H1 (cell line): ENCODE measurements at regions not wholly inside any gene's neighbourhood (a gene's known extent, or its start where the extent isn't known, plus 50 kb on each side); places are given as distances from the start of the nearest gene placed in this dataset.

ENCODE experiments used
- CBX5 ChIP-seq: fragments of 300-800, 300-1000 bp; sonication (generic); IDR thresholded peaks from 2 replicates; pipeline ENCODE4 v1.7.1; 2016; ENCODE audit warnings: antibody characterized with exemption, low read length, low read depth
- GABPA ChIP-seq: IDR thresholded peaks from 2 replicates; pipeline ENCODE4 v1.6.1; 2011; ENCODE audit warnings: mild to moderate bottlenecking, low read length, moderate library complexity, borderline replicate concordance; ENCODE audit not compliant: insufficient read depth
- NRF1 ChIP-seq: IDR thresholded peaks from 2 replicates; pipeline ENCODE4 v1.6.1; 2011; ENCODE audit warnings: mild to moderate bottlenecking, low read depth, low read length, improper control_type of control experiment
- SUZ12 ChIP-seq: fragments of 200-600 bp; sonication (generic); IDR thresholded peaks from 2 replicates; pipeline ENCODE4 v1.6.1; 2012; ENCODE audit warnings: mild to moderate bottlenecking, inconsistent platforms, low read length, moderate library complexity, mixed read lengths
- TF ChIP-seq, protein P1 (sequence below): IDR thresholded peaks from 2 replicates; pipeline ENCODE4 v1.6.1; 2011; ENCODE audit warnings: low read length, improper control_type of control experiment
- TF ChIP-seq, protein P2 (sequence below): fragments of 300-600 bp; sonication (generic); IDR thresholded peaks from 2 replicates; pipeline ENCODE4 v1.7.1; 2012; ENCODE audit warnings: low read length, moderate library complexity, mild to moderate bottlenecking, inconsistent platforms; ENCODE audit not compliant: insufficient replicate concordance

DNA sequence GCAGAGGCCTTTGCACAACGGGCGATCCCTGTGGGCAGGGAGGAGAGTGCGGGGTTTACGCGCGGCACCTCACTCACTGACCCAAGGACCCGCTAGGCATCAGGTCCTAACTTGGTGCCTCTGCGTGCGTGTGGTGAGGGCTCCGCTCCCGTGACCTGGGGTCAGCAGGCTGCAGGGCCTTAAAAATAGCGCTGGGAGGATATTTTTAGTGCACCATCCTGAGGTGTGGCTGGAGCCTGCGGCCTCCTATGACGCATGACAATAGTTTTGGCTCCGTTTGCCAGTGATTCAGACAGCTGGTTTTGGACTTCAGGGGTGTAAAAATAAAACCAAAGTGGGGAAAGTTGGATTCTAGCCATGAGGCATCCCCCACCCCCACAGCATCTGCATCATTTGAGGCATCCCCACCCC, 139.0 kb downstream of the FAM43A start (continued):
- TF ChIP-seq, protein P1, sequence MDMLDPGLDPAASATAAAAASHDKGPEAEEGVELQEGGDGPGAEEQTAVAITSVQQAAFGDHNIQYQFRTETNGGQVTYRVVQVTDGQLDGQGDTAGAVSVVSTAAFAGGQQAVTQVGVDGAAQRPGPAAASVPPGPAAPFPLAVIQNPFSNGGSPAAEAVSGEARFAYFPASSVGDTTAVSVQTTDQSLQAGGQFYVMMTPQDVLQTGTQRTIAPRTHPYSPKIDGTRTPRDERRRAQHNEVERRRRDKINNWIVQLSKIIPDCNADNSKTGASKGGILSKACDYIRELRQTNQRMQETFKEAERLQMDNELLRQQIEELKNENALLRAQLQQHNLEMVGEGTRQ: no peak
- TF ChIP-seq SUZ12 (no peak), GABPA (no peak), NRF1 (no peak), CBX5 (no peak)
- TF ChIP-seq, protein P2, sequence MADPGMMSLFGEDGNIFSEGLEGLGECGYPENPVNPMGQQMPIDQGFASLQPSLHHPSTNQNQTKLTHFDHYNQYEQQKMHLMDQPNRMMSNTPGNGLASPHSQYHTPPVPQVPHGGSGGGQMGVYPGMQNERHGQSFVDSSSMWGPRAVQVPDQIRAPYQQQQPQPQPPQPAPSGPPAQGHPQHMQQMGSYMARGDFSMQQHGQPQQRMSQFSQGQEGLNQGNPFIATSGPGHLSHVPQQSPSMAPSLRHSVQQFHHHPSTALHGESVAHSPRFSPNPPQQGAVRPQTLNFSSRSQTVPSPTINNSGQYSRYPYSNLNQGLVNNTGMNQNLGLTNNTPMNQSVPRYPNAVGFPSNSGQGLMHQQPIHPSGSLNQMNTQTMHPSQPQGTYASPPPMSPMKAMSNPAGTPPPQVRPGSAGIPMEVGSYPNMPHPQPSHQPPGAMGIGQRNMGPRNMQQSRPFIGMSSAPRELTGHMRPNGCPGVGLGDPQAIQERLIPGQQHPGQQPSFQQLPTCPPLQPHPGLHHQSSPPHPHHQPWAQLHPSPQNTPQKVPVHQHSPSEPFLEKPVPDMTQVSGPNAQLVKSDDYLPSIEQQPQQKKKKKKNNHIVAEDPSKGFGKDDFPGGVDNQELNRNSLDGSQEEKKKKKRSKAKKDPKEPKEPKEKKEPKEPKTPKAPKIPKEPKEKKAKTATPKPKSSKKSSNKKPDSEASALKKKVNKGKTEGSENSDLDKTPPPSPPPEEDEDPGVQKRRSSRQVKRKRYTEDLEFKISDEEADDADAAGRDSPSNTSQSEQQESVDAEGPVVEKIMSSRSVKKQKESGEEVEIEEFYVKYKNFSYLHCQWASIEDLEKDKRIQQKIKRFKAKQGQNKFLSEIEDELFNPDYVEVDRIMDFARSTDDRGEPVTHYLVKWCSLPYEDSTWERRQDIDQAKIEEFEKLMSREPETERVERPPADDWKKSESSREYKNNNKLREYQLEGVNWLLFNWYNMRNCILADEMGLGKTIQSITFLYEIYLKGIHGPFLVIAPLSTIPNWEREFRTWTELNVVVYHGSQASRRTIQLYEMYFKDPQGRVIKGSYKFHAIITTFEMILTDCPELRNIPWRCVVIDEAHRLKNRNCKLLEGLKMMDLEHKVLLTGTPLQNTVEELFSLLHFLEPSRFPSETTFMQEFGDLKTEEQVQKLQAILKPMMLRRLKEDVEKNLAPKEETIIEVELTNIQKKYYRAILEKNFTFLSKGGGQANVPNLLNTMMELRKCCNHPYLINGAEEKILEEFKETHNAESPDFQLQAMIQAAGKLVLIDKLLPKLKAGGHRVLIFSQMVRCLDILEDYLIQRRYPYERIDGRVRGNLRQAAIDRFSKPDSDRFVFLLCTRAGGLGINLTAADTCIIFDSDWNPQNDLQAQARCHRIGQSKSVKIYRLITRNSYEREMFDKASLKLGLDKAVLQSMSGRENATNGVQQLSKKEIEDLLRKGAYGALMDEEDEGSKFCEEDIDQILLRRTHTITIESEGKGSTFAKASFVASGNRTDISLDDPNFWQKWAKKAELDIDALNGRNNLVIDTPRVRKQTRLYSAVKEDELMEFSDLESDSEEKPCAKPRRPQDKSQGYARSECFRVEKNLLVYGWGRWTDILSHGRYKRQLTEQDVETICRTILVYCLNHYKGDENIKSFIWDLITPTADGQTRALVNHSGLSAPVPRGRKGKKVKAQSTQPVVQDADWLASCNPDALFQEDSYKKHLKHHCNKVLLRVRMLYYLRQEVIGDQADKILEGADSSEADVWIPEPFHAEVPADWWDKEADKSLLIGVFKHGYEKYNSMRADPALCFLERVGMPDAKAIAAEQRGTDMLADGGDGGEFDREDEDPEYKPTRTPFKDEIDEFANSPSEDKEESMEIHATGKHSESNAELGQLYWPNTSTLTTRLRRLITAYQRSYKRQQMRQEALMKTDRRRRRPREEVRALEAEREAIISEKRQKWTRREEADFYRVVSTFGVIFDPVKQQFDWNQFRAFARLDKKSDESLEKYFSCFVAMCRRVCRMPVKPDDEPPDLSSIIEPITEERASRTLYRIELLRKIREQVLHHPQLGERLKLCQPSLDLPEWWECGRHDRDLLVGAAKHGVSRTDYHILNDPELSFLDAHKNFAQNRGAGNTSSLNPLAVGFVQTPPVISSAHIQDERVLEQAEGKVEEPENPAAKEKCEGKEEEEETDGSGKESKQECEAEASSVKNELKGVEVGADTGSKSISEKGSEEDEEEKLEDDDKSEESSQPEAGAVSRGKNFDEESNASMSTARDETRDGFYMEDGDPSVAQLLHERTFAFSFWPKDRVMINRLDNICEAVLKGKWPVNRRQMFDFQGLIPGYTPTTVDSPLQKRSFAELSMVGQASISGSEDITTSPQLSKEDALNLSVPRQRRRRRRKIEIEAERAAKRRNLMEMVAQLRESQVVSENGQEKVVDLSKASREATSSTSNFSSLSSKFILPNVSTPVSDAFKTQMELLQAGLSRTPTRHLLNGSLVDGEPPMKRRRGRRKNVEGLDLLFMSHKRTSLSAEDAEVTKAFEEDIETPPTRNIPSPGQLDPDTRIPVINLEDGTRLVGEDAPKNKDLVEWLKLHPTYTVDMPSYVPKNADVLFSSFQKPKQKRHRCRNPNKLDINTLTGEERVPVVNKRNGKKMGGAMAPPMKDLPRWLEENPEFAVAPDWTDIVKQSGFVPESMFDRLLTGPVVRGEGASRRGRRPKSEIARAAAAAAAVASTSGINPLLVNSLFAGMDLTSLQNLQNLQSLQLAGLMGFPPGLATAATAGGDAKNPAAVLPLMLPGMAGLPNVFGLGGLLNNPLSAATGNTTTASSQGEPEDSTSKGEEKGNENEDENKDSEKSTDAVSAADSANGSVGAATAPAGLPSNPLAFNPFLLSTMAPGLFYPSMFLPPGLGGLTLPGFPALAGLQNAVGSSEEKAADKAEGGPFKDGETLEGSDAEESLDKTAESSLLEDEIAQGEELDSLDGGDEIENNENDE: no peak
